IPS-NIHi11 (cell line): ENCODE measurements at regions not wholly inside any gene's neighbourhood (a gene's known extent, or its start where the extent isn't known, plus 50 kb on each side); places are given as distances from the start of the nearest gene placed in this dataset.
"Not testable (repeated sequence)": the region's sequence is repeated elsewhere in the genome, so short reads cannot be mapped to it uniquely, and the experiment has no call there.

Experiments
- DNase-seq: peaks from one replicate; pipeline ENCODE4 v3.0.0; 2012; ENCODE audit warnings: mixed read lengths, low spot score

DNA sequence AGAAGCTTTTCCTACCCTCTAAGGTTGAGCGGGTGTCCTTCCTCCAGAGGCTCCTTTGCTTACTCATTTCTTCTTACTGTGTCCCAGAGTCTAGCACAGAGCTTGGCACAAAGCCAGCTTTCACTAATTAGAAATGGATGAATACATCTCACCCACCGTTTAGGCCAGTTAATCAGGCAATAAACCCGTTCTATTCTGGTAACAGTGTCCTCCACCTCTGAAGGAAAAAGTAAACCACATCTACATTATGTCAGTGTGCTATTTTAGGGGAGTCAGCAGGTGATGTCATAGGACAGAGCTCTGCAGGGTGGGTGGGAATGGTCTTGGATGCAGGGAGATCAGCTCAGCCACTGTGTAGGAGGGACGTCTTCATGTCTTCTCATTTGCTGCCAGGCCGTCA is 109.2 kb downstream of the OSTF1 start:
- no peak for DNase-seq

DNA sequence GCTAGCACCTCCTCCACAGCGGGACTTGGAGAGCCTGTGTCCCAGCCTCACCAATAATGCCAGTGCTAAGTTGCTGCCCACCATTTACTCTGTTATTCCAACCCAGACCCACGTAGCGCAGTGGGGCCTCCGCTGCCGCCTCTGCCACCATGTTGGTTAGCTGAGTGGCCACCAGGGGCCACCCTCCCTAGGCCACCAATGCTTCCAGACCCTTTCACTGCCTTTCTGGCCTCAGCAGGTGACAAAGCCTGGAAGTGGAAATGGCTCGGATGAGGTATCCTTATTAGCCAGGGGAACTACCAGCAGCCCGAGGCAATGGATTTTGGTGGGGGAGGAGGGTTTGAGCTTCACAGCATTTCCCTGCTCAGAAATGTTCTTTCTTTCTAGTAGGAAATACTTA is 110.1 kb downstream of the OSTF1 start:
- DNase-seq = peak; percentile 72

DNA sequence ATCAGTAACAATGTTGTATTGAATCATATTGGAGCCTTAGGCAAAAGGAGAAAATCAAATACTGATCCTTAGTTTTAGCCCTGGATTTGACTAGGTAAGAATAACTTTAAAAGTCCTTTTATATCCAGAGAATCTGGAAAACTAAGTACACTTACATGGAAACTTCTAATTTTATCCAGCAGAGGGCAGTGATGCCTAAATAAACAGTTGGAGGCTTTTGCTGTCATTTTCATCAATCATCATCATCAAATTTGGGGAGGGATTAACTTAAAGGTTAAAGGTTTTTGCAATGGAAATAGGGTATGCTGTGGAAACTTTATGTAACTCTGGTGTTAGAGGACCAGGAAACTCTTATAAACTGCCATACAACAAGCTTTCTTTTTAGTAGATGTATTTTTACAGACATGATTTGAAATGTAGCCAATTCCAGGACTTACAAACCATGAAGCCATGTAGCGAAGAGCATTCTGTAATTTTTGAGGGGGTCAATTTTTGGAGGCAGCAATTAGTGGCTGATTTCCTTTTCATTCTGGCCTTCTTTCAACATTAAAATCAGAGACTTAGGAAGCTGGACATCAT is 112.7 kb downstream of the OSTF1 start:
- peak; percentile 41 for DNase-seq

DNA sequence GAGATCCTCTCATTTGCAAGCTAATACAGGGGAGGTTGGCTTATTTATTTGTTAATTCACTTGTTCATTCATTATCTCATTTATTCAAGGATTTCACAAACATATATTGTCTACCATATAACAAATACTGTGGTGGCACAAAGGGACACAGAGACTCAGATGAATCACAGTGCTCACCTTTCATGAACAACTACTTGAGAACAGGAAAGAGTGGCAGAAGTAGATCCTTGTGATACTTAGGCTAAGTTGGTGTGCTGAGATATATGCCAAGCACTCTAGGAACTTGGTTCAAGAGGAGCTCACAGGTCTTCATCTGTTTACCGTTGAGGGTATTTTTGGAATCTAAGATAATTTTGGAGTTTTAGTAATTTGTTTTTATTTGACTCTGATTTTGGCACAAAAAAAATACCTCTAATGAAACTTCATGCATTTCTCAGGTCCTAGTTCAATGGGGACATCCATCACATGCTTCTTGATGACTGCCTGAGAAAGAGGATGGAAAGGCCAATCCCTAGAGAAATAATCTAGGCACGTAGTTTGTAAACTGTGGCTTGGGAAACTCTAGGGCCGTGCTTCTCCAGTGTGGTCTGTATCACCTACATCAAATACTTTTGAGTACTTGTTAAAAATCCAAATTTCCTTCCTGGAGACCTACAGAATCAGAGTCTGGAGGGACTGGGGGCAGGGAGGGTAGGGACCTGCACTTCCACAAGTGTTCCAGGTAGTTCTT is 113.3 kb downstream of the OSTF1 start:
- no peak for DNase-seq

DNA sequence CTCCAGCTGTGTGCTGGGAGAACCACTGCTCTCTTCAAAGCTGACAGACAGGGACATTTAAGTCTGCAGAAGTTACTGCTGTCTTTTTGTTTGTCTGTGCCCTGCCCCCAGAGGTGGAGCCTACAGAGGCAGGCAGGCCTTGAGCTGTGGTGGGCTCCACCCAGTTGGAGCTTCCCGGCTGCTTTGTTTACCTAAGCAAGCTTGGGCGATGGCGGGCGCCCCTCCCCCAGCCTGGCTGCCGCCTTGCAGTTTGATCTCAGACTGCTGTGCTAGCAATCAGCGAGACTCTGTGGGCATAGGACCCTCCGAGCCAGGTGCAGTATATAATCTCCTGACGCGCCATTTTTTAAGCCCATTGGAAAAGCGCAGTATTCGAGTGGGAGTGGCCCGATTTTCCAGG is 119.7 kb downstream of the OSTF1 start:
- DNase-seq = not testable (repeated sequence)

DNA sequence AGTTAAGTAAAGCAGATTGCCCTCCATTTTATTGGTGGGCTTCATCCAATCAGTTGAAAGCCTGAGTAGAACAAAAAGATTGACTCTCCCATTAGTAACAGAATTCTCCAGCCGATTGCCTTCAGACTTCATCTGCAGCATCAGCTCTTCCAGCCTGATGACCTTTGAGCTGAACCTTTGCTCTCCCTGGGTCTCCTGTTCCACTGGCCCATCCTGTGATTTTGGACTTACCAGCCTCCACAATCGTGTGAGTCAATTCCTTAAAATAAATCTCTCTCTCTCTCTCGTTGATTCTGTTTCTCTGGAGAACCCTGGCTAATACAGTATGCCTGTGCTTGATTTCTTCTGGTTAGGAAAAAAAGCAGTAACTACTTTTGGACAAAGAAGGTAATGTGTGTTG is 121.9 kb downstream of the OSTF1 start:
- no peak for DNase-seq

DNA sequence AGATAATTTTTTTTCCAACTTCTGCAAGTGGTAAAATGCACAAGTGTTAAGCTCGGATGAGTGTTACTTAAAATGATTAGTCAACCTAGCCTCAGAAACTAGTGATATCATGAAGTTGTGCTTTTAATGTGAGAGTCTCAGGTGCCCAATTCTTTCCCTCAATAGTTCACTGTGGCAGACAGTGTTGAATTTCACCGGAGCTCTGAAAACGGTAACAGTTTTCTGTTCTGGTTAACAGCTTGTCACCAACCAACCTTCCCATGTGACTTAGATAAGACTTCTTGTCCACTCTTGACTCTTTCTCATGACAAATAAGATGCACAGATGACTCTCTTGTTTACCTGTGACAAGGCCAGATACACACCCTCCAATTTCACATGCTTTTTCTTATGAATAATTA is 125.5 kb downstream of the OSTF1 start:
- no peak for DNase-seq

DNA sequence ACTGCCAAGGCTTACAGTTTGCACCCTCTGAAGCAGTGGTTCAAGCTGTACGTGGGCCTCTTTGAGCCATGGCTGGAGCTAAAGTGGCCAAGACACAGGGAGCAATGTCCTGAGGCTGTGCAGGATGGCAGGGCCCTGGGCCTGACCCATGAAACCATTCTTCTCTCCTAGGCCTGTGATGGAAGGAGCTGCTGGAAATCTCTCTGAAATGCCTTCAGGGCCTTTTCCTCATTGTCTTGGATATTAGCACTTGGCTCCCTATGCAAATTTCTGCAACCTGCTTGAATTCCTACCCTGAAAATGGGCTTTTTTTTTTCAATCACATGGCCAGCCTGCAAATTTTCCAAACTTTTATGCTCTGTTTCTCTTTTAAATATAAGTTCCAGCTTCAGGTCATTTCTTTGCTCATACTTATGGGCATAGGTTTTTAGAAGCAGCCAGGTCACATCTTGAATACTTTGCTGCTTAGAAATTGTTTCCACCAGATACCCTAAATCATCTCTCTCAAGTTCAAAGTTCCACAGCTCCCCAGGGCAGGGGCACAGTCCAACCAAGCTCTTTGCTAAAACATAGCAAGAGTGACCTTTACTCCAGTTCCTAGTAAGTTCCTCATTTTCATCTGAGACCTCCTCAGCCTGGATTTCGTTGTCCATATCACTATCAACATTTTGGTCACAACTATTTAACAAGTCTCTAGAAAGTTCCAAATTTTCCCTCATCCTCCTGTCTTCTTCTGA is 138.3 kb downstream of the OSTF1 start:
- DNase-seq = no peak

DNA sequence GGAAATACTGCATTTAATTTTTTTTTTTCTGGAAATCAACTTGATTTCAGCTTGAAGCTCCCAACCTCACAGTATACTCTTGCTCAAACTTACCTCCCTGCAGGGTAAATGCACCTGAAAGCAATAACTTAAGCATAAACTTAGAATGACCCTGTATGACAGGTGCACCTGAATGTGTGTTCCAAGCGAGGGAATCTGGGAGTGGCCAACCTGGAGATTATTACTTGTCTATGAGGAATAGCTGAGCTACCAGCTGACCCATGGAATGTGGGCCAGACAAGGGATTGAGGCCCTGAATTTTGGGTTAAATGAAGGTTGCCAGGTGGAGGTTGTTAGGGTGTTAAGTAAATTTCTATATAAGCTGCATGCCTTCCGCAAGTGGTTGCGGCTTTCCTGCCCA is 140.6 kb downstream of the OSTF1 start:
- no peak for DNase-seq

DNA sequence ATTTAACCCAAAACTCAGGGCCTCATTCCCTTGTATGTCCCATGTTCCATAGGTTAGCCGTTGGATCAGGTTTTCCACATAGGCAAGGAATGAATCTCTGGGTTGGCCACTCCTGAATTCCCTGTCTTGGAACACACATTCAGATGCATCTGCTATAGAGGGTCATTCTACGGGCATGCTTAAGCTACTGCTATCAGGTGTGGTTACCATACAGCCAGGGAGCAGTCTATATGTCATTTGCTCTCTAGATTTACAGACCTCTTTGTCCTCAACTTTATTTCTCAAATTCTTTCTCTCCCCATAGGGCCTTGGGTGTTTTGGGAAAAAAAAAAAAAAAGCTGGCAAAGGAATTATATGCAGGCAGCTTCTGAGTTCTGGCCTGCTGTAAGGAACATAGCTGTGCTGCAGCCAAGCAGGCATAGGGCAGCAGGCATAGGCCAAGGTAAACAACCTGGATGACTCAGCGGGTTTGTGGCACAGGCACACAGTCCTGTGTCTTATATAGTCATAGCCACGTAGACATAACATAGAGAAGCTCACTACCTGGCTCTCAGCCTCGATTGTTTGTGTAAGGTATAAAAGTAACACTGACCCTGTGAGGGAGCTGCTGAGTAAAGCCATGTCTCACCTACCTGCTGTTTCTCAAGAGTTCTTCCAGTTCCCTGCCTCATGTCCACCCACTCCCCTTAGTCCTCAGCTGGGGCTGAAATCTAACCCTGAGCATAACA is 141.5 kb downstream of the OSTF1 start:
- no peak for DNase-seq

DNA sequence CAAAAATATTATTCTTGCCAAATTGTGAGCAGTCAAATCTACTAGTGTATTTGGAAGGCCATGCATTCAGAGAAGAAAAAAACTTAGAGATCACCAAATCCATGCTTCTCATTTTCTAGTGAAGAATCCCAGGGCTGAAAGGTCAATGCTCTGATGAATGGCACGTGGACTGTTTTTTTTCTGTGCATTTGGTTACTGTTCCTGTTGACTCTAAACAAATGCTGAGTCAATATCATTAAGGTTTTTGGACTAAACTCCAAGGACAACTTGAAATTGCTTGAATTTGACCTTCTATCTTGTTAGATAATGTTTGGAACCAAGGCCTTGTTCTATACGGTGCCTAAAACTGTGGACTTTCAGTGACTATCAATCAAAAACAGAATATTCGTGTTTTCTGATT is 142.2 kb downstream of the OSTF1 start:
- no peak for DNase-seq

DNA sequence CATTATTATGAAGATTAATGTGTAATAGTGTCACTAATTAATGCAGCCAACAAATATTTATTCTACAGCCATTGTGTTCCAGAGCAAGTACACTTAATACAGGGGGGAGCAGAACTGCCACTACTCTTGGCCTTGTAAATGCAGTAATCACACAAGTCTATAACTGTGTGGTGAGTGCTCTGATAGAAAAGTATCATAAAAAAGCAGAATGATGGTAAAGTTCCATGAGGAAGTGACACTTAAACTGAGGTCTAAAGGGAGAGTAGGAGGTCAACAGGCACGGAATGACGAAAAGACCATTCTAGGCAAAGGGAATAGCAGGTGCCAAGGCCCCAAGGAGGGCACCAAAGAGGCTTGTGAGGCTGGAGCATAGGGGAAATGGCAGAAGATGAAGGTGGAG is 142.9 kb downstream of the OSTF1 start:
- no peak for DNase-seq

DNA sequence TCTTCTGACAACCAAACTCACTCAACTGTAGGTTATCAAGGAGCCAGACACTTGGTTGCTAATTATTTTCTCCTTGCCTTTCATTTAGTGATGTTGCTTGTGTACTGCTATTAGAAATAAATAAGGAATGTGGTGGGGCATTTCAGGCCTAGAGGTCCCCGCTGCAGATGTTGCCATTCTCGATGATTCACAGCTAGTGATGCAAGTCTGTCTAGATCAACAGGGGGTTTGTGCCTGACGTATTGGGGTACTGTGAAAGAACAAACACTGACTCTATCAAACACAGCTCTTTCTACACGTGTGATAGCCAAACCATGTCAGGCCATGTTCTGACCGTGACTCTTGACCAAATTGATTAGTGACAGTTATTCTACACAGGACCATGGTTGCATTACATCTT is 144.7 kb downstream of the OSTF1 start:
- DNase-seq = no peak

DNA sequence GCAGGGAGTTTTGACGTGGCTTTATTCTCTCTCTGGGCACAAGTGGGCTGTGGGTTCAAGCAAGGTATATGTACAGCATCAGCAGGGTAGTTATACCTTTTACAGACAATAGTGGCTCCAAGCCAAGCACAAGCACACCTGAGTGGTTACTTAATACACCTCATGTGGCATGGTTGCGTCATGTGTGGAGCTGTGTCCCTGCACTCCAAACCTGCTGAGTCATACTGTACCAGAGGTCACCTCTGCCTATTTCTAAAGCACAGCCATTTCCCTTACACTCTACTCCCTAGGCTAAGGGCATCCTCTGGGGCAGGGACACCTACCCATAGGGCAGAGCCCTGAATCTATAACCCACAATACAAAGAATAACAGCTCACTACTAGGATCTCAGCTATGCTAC is 147.3 kb downstream of the OSTF1 start:
- DNase-seq = no peak

DNA sequence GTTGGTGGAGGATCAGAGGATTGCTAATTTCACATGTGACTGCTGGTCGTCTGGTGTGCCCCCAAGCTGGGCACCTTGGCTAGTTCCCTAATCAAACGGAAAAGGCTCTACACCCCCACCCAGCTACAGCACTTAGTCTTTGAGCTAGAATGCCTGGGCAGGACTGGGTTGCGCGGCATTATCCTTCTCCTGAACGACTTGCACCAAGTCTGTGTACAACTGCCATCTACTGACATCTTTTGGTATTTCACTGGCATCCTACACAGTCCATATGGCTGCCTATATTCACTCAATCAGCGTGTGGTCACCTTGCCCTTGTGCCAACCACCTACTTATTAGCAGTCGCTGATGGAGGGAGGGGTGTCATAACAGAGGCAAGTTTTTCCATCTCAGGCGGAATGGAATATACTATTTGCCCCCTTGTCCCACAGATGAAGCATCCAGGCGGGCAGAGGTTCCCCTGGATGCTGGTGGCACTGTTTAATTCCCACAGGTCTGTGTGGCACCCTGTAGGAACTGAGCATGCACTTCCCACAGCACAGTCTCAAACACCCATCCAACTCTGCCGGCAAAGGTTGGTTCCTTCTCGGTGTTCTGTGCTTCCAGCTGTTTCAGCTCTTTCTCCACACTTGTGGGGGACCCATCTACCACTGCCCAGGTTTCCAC is 150.1 kb downstream of the OSTF1 start:
- peak; percentile 67 for DNase-seq

DNA sequence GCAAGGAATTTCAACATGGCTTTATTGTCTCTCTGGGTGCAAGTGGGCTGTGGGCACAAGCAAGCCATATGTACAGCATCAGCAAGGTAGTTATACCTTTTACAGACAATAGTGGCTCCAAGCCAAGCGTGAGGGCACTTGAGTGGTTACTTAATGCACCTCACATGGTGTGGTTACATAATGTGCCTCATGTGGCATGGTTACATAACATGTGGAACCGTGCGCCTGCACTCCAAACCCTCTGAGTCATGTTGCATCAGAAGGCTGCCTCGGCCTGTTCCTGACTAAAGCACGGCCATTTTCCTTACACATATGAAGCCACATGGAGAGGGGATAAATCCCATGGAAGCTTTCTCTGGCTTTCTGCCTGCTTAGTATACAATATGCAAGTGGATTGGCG is 150.9 kb downstream of the OSTF1 start:
- DNase-seq = no peak

DNA sequence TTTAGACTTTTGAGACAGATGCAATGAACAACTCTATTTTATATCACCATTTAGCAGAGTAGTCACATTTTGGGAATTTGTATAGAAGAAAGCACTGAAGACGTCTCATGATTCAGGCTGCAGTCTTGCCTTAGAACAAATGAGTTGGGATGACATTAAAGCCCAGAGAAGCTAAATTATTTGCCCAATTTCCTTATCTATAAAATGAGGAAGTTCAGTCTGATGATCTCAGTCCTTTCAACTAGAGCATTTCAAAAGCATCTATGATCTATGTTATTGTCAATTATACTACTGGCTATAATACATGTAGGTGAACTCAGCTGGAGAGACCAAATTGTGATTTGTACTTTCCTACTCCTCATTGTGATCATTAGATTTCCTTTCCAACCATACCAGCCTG is 154.1 kb downstream of the OSTF1 start:
- DNase-seq = no peak

DNA sequence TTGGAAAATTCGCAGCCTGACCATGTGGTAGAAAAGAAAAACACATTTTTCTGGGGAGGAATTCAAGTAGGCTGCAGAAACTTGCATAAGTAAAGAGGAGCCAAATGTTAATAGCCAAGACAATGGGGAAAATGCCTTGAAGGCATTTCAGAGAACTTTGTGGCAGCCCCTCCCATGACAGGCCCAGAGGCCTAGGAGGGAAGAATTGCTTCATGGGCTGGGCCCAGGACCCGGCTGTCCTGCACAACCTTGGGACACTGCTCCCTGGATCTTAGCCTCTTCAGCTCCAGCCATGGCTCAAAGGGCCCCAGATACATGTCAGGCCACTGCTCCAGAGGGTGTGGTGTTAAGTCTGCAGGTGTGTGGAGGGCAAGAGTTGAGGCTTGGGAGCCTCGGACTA is 158.6 kb downstream of the OSTF1 start:
- no peak for DNase-seq

DNA sequence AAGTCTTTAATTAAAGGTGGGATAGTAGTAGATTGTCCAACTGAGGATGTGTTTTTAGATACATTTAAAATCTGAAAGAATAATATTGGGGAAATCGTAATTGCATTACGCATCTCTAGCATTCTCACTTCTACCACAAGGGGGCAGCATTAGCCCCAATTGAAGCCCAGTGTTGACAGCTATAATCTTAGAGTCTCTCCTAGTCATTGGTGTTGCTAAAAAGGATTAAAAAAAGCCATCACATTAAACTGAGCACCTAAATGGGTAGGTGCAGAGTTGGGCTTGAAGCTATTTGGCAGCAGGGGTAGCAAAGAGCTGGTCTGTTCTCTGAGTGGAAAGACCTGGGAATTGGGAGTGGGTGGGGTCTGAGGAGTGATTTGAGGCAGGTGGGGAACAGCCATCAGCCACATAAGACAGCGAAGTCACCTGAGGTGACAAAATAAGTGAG is 177.2 kb downstream of the OSTF1 start:
- DNase-seq = peak; percentile 63

DNA sequence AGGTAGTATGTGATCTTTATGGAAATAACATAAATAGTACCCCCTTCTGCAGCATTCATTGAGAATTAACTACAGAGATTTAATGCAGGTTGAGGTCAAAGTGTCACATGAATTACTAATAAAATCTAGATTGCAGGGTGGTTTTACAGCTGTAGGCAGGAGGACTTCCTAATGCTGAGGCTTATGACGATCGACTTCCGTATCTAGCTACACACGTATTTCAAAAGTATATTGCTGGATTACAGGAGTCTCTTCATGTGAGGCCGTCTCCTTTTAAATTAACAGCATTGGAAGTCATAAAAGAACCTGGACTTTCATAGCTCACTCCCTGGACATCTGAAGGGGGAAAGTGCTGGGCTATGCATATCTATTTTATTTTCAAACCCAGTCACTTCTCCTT is 180.9 kb downstream of the OSTF1 start:
- no peak for DNase-seq

DNA sequence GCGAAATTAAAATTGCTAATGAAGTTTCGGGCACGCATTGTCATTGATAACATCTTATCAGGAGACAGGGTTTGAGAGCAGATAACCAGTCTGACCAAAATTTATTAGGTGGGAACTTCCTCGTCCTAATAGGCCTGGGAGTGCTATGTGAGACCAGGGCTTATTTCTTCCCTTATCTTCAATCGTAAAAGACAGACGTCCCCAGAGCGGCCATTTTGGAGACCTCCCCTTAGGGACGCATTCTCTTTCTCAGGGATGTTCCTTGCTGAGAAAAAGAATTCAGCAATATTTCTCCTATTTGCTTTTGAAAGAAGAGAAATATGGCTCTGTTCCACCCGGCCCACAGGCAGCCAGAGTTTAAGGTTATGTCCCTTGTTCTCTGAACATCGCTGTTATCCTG is 184.7 kb downstream of the OSTF1 start:
- not testable (repeated sequence) for DNase-seq

DNA sequence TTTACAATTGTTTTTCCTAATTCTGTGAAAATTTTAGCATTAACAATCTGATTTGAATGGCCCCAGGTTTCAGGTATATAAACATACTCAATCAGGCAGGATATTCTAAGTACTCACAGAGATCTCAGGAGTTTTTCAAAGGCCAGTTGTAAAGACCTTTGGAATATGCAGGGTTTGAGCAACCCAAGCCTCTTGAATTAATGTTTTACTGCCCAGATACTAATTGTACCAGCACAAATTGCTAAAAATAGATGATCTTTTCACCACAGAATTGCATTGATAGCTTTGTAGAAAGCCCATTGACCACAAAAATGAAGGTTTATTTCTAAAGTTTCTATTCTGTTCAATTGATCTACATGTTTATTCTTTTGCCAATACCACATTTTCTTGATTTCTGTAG is 186.5 kb downstream of the OSTF1 start:
- DNase-seq = no peak
